Superior temporal gyrus (tissue), 1 donor: ENCODE measurements at regions not wholly inside any gene's neighbourhood (a gene's known extent, or its start where the extent isn't known, plus 50 kb on each side); places are given as distances from the start of the nearest gene placed in this dataset.
"Not testable (repeated sequence)": the region's sequence is repeated elsewhere in the genome, so short reads cannot be mapped to it uniquely, and the experiment has no call there.

Source experiments
- DNase-seq: peaks from one replicate; pipeline ENCODE4 v3.0.0-alpha.2; 2016; ENCODE audit errors: extremely low spot score

- DNase-seq: no peak
Observed at GRCh38 chr3:61443886-61444285, 117.5 kb upstream of the PTPRG start.

GRCh38 chr3:61444782-61445181 lies 116.6 kb upstream of the PTPRG start:
- DNase-seq: no peak

- no peak for DNase-seq
Observed at GRCh38 chr3:61445924-61446323, 115.4 kb upstream of the PTPRG start.

GRCh38 chr3:61446341-61446740 lies 115.0 kb upstream of the PTPRG start:
- DNase-seq: no peak

GRCh38 chr3:61448378-61448777 lies 113.0 kb upstream of the PTPRG start:
- no peak for DNase-seq

- no peak for DNase-seq
Observed at GRCh38 chr3:61449327-61450040, 111.9 kb upstream of the PTPRG start.

GRCh38 chr3:61450866-61451265 lies 110.5 kb upstream of the PTPRG start:
- DNase-seq: no peak

GRCh38 chr3:61451841-61452240 lies 109.5 kb upstream of the PTPRG start:
- DNase-seq: no peak

GRCh38 chr3:61452535-61453090 lies 108.8 kb upstream of the PTPRG start:
- DNase-seq: no peak

- DNase-seq: no peak
Observed at GRCh38 chr3:61454006-61454585, 107.3 kb upstream of the PTPRG start.

- DNase-seq: no peak
Observed at GRCh38 chr3:61454801-61455200, 106.6 kb upstream of the PTPRG start.

- DNase-seq: no peak
Observed at GRCh38 chr3:61460636-61461035, 100.7 kb upstream of the PTPRG start.

GRCh38 chr3:61463191-61463590 lies 98.2 kb upstream of the PTPRG start:
- DNase-seq: no peak

GRCh38 chr3:61464518-61465140 lies 96.7 kb upstream of the PTPRG start:
- DNase-seq: no peak

- DNase-seq: no peak
Observed at GRCh38 chr3:61466357-61466756, 95.0 kb upstream of the PTPRG start.

- no peak for DNase-seq
Observed at GRCh38 chr3:61483997-61484396, 77.4 kb upstream of the PTPRG start.

- no peak for DNase-seq
Observed at GRCh38 chr3:61493339-61493738, 68.0 kb upstream of the PTPRG start.

- not testable (repeated sequence) for DNase-seq
Observed at GRCh38 chr3:61494309-61494708, 67.1 kb upstream of the PTPRG start.

- DNase-seq: no peak
Observed at GRCh38 chr3:61497463-61497862, 63.9 kb upstream of the PTPRG start.

GRCh38 chr3:61505197-61505596 lies 56.2 kb upstream of the PTPRG start:
- no peak for DNase-seq

- no peak for DNase-seq
Observed at GRCh38 chr3:61507946-61508345, 53.4 kb upstream of the PTPRG start.
